CD4-positive, alpha-beta T cell treated with Interferon alpha-2 for 1 hour (primary cell): ENCODE measurements at regions not wholly inside any gene's neighbourhood (a gene's known extent, or its start where the extent isn't known, plus 50 kb on each side); places are given as distances from the start of the nearest gene placed in this dataset.
"Not testable (repeated sequence)": the region's sequence is repeated elsewhere in the genome, so short reads cannot be mapped to it uniquely, and the experiment has no call there.

Experiments used
- DNase-seq, 2 donors: peaks; one replicate each; pipeline ENCODE4 v3.0.0-alpha.2; 2020 to 2022

GRCh38 chr12:90585640-90586304 is 369.2 kb downstream of the CCER1 start:
- DNase-seq: no peak

GRCh38 chr12:90576707-90577106 is 378.3 kb downstream of the CCER1 start:
- DNase-seq: no peak

- DNase-seq: no peak
Observed at GRCh38 chr12:90575995-90576394, 379.0 kb downstream of the CCER1 start.

- no peak for DNase-seq
Observed at GRCh38 chr12:90574676-90575075, 380.3 kb downstream of the CCER1 start.

- no peak for DNase-seq
Observed at GRCh38 chr12:90572778-90573177, 382.2 kb downstream of the CCER1 start.

- no peak for DNase-seq
Observed at GRCh38 chr12:90569685-90570084, 385.3 kb downstream of the CCER1 start.

GRCh38 chr12:90562671-90563070 is 392.3 kb downstream of the CCER1 start:
- no peak for DNase-seq

- DNase-seq: no peak
Observed at GRCh38 chr12:90548595-90548994, 406.4 kb downstream of the CCER1 start.

- DNase-seq: no peak
Observed at GRCh38 chr12:90546511-90546910, 408.5 kb downstream of the CCER1 start.

- no peak for DNase-seq
Observed at GRCh38 chr12:90543841-90544240, 411.1 kb downstream of the CCER1 start.

GRCh38 chr12:90543374-90543773 is 411.6 kb downstream of the CCER1 start:
- no peak for DNase-seq

- not testable (repeated sequence) for DNase-seq
Observed at GRCh38 chr12:90542852-90543251, 412.1 kb downstream of the CCER1 start.

- not testable (repeated sequence) for DNase-seq
Observed at GRCh38 chr12:90533828-90534227, 421.1 kb downstream of the CCER1 start.

- no peak for DNase-seq
Observed at GRCh38 chr12:90520002-90520734, 434.8 kb downstream of the CCER1 start.

- DNase-seq: no peak
Observed at GRCh38 chr12:90519285-90519684, 435.7 kb downstream of the CCER1 start.

- DNase-seq: no peak
Observed at GRCh38 chr12:90515199-90516175, 439.5 kb downstream of the CCER1 start.

GRCh38 chr12:90514325-90514724 is 440.7 kb downstream of the CCER1 start:
- no peak for DNase-seq

- DNase-seq: no peak
Observed at GRCh38 chr12:90512518-90512917, 442.5 kb downstream of the CCER1 start.

- DNase-seq: no peak
Observed at GRCh38 chr12:90510948-90511347, 444.0 kb downstream of the CCER1 start.

GRCh38 chr12:90504806-90505205 is 450.2 kb downstream of the CCER1 start:
- DNase-seq: no peak

GRCh38 chr12:90502070-90502469 is 452.9 kb downstream of the CCER1 start:
- DNase-seq: no peak

- DNase-seq: no peak
Observed at GRCh38 chr12:90501412-90501811, 453.6 kb downstream of the CCER1 start.

- no peak for DNase-seq
Observed at GRCh38 chr12:90499795-90500194, 455.2 kb downstream of the CCER1 start.
